ENCODE measurements at regions not wholly inside any gene's neighbourhood (a gene's known extent, or its start where the extent isn't known, plus 50 kb on each side); places are given as distances from the start of the nearest gene placed in this dataset.

DNA sequence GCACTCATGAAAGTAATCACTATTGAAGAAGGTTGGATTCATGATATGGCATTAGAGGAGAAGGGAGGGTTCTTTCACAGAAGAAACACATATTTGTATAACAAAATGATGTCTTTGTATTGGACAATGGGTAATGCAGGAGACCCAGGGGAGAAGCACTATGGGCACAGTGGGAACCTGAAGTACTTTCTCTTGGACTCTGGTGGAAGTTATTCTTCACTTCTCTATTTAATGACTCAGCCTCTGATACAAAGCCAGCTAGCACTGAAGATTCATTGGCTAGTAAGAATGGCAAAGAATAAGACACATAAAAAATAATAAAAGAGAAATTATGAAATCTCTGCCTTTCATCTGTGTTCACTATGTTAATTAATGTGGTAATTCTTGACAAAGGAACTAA, 149.9 kb upstream of the PRR16 start:
- no peaks in the 10 kb centered on the region for H3K27me3 ChIP-seq
- DNase-seq = no peak
- no peak for TF ChIP-seq CTCF (IDR thresholded peaks at IDR 0.05)
- no peaks in the 10 kb centered on the region for H3K36me3 ChIP-seq
- intact Hi-C loops (cut with DNase I) = no loop called here
- H3K9ac ChIP-seq (ENCODE audit: low read depth in 2 of 2, low read length in 2 of 2) = no peak overlapping the region
- no peaks in the 10 kb centered on the region for H3K9me3 ChIP-seq
- no peak overlapping the region for H3K27ac ChIP-seq
- H3K4me3 ChIP-seq = no peak overlapping the region
- H3K4me1 ChIP-seq = no peaks in the 10 kb centered on the region

DNA sequence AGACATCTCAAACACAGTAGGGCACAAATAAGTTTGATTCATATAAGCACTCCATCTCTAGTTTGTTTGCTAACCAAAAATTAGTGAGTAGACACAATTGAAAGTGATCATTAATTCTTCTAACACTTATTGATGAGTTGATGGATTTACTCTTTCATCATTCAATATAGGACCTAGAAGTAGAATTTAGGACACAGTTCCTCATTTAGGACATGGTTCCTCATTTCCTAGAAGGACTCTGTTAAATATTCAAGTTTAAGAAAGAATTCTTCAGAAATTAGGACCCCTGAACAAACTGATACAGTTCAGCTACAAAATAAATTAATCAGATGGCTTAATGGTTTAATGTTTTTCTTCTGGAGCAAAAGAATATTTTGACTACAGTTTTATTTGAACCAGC, 143.5 kb upstream of the PRR16 start:
- Histone ChIP-seq H3K9me3 (no peaks in the 10 kb centered on the region), H3K27ac (no peak overlapping the region), H3K27me3 (no peaks in the 10 kb centered on the region), H3K9ac (ENCODE audit: low read depth in 2 of 2, low read length in 2 of 2) (no peak overlapping the region), H3K4me3 (no peak overlapping the region), H3K36me3 (no peaks in the 10 kb centered on the region), H3K4me1 (no peaks in the 10 kb centered on the region)
- intact Hi-C loops (cut with DNase I) = no loop called here
- no peak for TF ChIP-seq CTCF (IDR thresholded peaks at IDR 0.05)
- DNase-seq = no peak

DNA sequence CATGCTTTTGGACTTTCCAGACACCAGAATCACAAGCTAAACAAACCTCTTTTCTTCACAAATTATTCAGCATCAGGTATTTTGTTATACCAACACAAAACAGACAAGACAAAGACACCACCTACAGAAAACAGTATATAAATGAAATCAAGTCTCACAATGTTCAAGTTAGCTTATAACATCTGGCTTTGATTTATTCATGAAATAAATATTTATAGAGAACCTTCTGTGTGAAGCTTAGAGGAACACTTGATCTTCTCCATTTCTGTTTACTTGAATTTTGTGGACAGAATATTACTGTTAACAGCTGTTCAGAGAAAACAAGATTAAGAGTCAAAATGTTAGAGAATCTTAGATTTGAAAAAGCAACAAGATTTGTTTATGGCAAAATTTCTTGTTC, 137.4 kb upstream of the PRR16 start:
- Histone ChIP-seq H3K27ac (no peak overlapping the region), H3K9me3 (no peaks in the 10 kb centered on the region), H3K9ac (ENCODE audit: low read depth in 2 of 2, low read length in 2 of 2) (no peak overlapping the region), H3K4me3 (no peak overlapping the region), H3K36me3 (no peaks in the 10 kb centered on the region), H3K4me1 (no peaks in the 10 kb centered on the region), H3K27me3 (no peaks in the 10 kb centered on the region)
- no peak for TF ChIP-seq CTCF (IDR thresholded peaks at IDR 0.05)
- intact Hi-C loops (cut with DNase I) = no loop called here
- no peak for DNase-seq

- no peak overlapping the region for H3K9ac ChIP-seq (ENCODE audit: low read depth in 2 of 2, low read length in 2 of 2)
- no peak overlapping the region for H3K4me3 ChIP-seq
- no peak for DNase-seq
- no peak for TF ChIP-seq CTCF (IDR thresholded peaks at IDR 0.05)
- H3K9me3 ChIP-seq = no peaks in the 10 kb centered on the region
- no peaks in the 10 kb centered on the region for H3K27me3 ChIP-seq
- H3K36me3 ChIP-seq = no peaks in the 10 kb centered on the region
- no peaks in the 10 kb centered on the region for H3K4me1 ChIP-seq
- intact Hi-C loops (cut with DNase I) = no loop called here
- no peak overlapping the region for H3K27ac ChIP-seq
Observed at GRCh38 chr5:120327180-120327579, 136.9 kb upstream of the PRR16 start.

DNA sequence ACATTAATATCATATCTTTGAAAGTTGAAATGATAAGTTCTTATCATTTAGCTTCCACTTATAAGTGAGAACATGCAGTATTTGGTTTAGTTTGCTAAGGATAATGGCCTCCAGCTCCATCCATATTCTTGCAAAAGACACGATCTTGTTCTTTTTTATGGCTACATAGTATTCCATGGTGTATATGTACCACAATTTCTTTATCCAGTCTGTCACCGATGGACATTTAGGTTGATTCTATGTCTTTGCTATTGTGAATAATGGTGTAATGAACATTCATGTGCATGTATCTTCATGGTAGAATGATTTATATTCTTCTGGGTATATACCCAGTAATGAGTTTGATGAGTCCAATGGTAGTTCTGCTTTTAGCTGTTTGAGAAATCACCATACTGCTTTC, 135.0 kb upstream of the PRR16 start:
- no peak for TF ChIP-seq CTCF (IDR thresholded peaks at IDR 0.05)
- no peak for DNase-seq
- intact Hi-C loops (cut with DNase I) = no loop called here

GRCh38 chr5:120330558-120330957, 133.5 kb upstream of the PRR16 start:
- no peak for TF ChIP-seq CTCF (IDR thresholded peaks at IDR 0.05)
- DNase-seq = no peak
- Histone ChIP-seq H3K4me1 (no peaks in the 10 kb centered on the region), H3K9ac (ENCODE audit: low read depth in 2 of 2, low read length in 2 of 2) (no peak overlapping the region), H3K36me3 (no peaks in the 10 kb centered on the region), H3K4me3 (no peak overlapping the region), H3K27ac (no peak overlapping the region), H3K9me3 (no peaks in the 10 kb centered on the region), H3K27me3 (no peaks in the 10 kb centered on the region)
- intact Hi-C loops (cut with DNase I) = no loop called here

More for the DNA sequence above, 135.0 kb upstream of the PRR16 start:
- Histone ChIP-seq H3K4me3 (no peak overlapping the region), H3K4me1 (no peaks in the 10 kb centered on the region), H3K27ac (no peak overlapping the region), H3K9me3 (no peaks in the 10 kb centered on the region), H3K36me3 (no peaks in the 10 kb centered on the region), H3K9ac (ENCODE audit: low read depth in 2 of 2, low read length in 2 of 2) (no peak overlapping the region), H3K27me3 (no peaks in the 10 kb centered on the region)

Measured in colonic mucosa (tissue), 4 donors.